ENCODE measurements at regions not wholly inside any gene's neighbourhood (a gene's known extent, or its start where the extent isn't known, plus 50 kb on each side); places are given as distances from the start of the nearest gene placed in this dataset.
A peak's percentile ranks its signal among the peaks of the same experiment; 100 is the strongest.
"Not testable (repeated sequence)": the region's sequence is repeated elsewhere in the genome, so short reads cannot be mapped to it uniquely, and the experiment has no call there.

- DNase-seq = peak in 1 of 2 experiments; percentile 43
Measured at GRCh38 chr2:16745466-16745865, 79.8 kb upstream of the CYRIA start.

DNA sequence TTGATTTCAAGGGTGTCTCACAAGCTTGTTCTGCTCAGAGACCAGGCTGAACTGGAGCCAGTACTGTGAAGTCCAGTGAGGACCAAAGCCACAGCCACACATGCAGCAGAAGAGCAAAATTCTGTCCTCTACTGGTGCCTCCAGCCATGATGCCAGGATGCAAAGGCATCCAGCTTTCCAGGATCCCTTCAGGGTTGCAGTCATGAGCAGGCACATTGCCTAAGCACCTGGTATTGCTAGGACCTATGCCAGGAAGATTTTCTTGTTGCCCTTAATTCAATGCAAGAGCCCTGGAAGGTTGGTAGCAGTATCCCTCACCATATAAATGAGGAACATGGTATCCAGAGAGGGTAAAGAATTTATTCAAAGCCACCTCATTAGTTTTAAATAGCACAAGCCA, 78.9 kb upstream of the CYRIA start:
- DNase-seq = no peak

GRCh38 chr2:16742026-16742425, 76.4 kb upstream of the CYRIA start:
- DNase-seq = no peak

DNA sequence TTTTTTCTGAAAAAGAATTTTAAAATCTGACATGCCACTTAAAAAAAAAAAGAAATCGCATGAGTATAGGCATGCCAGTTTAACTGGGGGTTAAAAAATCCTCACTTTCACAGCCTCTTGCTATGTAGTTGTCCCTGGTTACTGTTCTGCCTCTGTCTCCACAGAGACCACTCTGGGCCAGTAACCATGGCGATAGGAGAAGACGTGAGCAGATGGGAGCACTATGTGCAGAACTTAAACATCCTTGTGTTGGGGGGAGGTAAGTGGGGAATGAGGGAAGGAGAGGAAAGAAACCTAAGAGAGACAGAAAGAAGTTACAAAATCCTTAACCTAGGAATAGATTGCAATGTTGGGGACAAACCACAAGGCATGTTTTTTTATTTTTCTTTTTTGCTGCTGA, 75.9 kb upstream of the CYRIA start:
- DNase-seq = no peak

DNA sequence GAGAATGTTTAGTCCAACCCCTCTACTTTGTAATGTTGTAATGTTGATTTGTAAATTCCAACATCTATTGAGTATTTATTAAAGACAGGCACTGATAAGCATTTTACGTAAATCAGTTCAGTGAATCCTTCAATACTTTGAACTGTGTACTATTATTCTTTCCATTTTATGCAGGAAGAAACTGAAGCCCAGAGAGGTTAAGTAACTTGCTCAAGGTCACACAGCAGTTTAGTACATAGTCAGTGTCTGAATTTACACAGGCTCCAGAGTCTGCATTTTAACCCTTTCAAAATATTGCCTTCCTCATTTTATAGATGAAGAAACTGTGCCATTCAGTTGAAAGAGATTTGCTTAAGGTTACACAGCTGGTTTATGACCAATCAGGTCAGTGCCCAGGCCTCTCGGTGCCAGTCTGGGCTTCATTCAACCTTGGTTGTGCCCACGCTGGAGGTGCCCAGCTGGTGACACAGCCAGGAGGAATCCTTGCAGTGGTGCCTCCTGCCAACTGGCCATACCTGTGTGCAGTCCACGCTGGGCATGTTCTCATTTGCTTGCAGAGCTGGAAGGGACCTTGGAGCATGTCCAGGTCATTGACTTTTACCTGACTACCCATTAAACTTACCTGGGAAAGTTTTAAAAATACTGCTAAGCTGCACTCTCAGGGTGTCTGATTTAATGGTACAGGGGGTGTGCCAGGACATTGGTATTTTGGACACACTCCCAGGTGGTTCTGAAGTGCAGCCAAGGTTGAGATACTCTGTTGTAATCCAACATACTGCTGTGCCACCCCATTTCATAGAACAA, 74.3 kb upstream of the CYRIA start:
- no peak for DNase-seq

GRCh38 chr2:16738361-16739225, 73.0 kb upstream of the CYRIA start:
- DNase-seq = no peak

GRCh38 chr2:16737812-16738211, 72.2 kb upstream of the CYRIA start:
- DNase-seq = no peak

DNA sequence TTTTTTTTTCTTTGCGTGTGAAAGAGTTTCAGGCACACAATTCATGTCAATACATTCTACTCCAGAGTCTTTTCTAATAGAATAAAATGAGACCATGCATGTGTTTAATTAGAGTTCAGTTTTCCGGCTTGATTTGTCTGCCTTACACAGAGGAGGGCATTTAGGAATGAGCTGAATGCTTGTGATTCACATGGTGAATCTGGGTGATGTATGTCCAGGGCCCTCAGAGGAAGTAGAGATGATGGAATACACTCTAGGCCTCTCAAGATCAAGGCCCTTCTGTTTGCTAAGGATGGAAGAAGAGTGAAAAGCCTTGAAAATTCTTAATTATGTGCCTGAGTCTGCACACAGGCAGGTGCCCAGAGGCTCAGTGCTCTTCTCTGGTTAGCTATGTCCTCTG, 71.0 kb upstream of the CYRIA start:
- DNase-seq = no peak

DNA sequence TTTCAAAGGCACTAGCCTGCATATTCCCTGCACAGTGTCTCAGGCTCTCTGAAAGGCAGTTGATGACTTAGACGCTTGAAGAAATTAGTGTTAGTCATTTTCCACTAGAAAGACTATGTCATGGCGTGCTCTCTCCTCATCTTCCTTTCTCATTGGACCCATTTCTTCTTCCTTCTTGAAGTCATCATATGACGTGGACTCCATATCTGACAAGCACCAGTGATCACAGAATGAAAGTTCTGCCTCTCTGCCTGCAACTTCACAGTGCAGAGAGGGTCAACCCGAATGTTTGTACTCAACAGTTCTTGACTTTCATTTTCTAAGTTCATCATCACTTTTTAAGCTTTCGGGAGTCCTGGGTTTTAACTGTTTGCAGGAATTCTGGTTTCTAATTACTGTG, 63.7 kb upstream of the CYRIA start:
- no peak for DNase-seq

DNA sequence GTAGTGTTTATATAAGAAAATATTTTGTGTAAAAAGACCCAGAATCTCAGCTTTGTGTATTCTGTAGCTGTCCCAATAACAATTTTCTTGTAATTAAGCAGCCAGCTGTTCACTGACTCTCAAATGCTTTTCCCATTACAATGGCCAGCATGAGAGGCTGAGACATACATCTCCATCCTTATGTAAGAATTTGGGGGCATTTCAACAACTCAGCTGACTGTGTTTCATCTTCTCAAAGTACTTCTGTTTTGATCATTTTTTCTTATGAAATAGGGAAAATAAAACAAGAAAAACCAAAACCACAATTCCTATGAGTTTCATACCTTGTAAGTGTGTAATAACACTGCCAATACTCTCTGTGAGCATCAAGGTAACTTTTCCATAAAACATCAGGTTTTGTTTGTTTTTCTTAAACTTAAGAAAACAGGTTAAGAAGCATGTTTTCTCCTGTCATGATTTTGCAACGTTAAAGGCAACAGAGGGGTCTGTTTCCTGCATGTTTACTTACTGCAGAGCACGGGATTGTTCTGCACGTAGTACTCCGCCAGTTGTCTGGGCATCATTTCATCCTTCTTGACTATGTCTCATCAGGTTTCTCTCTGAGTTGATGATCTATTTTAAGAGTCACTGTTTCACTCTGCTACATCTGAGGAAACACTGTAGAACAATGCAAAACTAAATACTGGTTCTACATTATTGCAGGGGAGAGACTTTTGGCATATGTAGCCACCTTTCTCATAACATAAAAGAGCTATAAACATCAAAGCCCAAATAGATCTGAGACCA, 62.9 kb upstream of the CYRIA start:
- DNase-seq = no peak

GRCh38 chr2:16727849-16728248, 62.2 kb upstream of the CYRIA start:
- DNase-seq = not testable (repeated sequence)

DNA sequence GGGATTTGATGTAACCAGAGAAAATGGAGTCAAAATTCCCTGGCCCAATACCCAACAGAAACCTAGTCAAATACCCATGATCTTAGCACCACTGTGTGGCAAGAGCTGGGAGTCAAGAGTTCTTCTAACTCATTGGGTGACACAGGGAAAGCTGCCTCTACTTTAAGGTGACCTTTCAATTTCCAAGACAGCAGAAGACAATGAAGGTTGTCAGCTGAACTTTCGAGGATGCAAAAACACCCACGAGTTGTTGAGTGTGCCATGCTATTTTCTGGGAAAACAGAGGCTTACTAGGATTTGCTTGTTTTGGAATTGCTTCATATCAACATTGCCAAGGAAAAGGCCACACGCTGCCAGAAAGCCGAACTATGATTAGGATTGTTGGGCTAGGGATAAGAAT, 61.6 kb upstream of the CYRIA start:
- DNase-seq = no peak

- DNase-seq = no peak
Measured at GRCh38 chr2:16726577-16726976, 60.9 kb upstream of the CYRIA start.

- DNase-seq = no peak
Measured at GRCh38 chr2:16726147-16726546, 60.5 kb upstream of the CYRIA start.

- DNase-seq = peak in 1 of 2 experiments; percentile 36
Measured at GRCh38 chr2:16725549-16725948, 59.9 kb upstream of the CYRIA start.

GRCh38 chr2:16722677-16723076, 57.0 kb upstream of the CYRIA start:
- DNase-seq = no peak

- DNase-seq = no peak
Measured at GRCh38 chr2:16722126-16722525, 56.5 kb upstream of the CYRIA start.

GRCh38 chr2:16721529-16721928, 55.9 kb upstream of the CYRIA start:
- not testable (repeated sequence) for DNase-seq

DNA sequence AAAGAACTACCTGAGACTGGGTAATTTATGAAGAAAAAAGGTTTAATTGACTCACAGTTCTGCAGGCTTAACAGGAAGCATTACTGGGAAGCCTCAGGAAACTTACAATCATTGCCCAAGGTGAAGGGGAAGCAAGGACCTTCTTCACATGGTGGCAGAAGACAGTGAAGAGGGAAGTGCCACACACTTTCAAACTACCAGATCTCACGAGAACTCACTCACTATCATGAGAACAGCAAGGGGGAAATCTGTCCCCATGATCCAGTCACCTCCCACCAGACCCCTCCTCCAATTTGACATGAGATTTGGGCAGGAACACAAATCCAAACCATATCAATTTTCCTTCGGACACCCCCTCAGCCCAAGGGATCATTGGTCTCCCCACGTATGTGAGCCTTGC, 55.1 kb upstream of the CYRIA start:
- not testable (repeated sequence) for DNase-seq

DNA sequence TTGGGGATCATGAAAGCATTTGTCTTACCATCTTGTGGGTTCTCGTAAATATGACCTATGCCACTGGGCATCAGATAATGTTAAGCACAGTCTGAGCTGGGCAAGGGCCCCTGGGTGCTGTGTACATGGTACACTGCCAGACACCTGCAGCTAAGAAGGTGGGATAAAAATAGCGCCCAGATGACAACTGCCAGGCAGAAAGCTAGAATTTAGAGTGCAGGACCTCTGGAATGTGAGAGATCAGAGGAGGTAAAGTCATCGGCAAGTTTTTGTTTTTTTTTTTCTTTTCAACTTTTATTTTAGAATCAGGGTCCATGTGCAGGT, 53.8 kb upstream of the CYRIA start:
- DNase-seq = no peak

GRCh38 chr2:16718576-16719484, 53.2 kb upstream of the CYRIA start:
- DNase-seq = no peak

DNA sequence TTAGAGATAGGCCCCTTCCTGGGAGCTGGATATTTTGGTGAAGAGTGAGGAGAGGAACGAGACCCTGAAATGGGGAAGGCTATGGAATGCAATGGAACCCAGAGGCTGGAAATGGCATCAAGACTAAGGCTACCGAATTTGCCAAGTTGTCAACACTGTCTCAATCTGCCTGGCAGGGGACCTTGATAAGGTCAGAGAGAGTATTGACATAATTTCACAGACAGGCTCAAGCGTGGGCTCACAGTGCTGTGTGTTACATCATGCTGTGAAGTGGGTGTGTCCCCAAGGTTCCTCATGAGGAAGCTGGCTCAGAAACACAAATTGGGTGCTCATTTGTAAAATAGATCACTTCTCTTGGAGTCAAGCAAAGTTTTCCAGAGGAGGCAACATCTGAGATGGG, 51.8 kb upstream of the CYRIA start:
- no peak for DNase-seq

Data from activated T-cell treated with anti-CD3 and anti-CD28 coated beads, Interleukin-2, amount 50 U/mL, for 48 hours (primary cell).